ENCODE measurements at regions not wholly inside any gene's neighbourhood (a gene's known extent, or its start where the extent isn't known, plus 50 kb on each side); places are given as distances from the start of the nearest gene placed in this dataset.

DNA sequence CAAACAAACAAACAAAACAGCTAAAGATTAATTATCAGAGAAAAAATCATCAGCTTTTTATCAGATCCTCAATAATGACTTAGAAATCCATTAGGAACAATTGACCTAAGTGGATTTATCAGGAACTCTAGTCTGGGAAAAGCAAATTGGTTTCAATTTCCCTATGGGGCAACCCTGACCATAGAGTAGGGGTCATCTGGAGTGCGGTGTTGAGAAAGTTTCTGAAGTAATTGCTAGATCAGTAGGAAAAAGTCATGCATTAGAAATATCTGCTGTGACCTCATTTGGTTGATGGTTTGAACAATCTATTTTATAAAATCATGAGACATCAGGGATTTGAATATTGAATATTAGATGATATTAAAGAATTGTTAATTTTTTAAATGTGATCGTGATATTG is 507.9 kb downstream of the TXNL1 start:
- TF ChIP-seq, protein P1, sequence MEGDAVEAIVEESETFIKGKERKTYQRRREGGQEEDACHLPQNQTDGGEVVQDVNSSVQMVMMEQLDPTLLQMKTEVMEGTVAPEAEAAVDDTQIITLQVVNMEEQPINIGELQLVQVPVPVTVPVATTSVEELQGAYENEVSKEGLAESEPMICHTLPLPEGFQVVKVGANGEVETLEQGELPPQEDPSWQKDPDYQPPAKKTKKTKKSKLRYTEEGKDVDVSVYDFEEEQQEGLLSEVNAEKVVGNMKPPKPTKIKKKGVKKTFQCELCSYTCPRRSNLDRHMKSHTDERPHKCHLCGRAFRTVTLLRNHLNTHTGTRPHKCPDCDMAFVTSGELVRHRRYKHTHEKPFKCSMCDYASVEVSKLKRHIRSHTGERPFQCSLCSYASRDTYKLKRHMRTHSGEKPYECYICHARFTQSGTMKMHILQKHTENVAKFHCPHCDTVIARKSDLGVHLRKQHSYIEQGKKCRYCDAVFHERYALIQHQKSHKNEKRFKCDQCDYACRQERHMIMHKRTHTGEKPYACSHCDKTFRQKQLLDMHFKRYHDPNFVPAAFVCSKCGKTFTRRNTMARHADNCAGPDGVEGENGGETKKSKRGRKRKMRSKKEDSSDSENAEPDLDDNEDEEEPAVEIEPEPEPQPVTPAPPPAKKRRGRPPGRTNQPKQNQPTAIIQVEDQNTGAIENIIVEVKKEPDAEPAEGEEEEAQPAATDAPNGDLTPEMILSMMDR (IDR thresholded peaks at IDR 0.05) = no peak
- TF ChIP-seq POLR2A (IDR thresholded peaks at IDR 0.05) = no peak
